ENCODE measurements at regions not wholly inside any gene's neighbourhood (a gene's known extent, or its start where the extent isn't known, plus 50 kb on each side); places are given as distances from the start of the nearest gene placed in this dataset.

DNA sequence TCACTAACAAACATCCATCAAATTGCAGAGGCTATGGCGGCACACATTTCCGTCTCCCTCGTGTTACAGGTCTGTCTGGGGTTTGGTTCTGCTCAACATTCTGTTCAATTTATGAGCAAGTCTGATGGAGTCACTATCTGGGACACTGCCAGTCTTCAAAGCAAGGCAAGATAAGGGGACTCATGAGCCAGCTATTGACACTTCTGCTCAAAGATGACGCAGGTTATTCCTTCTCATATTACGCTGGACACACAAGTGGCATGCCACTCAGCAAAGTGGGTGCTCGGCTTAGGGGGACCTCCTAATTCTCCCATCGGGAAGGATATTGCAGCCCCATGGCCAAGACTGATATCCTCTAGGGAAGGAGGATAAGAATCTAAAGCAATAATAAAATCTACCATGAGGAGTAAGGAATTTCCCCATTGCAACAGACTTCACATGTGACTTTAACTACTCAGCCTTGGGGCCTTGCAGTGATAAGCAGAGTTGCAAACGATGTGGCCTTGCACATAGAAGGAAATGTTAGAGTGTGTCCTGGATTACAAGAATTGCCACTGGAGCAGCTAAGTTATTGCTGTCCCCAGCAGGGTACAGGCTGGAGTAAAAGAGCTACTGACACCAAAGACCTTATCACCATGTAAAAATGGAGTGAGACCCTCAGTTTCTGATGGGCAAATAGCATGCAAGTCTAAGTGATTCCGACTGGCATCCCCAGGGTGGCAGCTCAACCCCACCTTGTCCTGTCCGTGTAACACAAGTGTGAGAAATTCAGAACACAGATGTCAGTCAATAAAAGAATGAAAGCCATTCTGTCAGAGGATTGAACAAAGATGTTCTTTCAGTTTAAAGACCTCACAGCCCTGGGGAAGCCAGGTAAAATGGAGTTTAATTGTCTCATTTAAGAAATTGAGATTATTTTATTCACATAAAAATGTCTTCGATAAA is 306.1 kb downstream of the IRS2 start:
- H3K4me3 ChIP-seq (ENCODE audit: low read depth, low read length): no peak overlapping the region
- DNase-seq (ENCODE audit: low read depth): peak; percentile 89

DNA sequence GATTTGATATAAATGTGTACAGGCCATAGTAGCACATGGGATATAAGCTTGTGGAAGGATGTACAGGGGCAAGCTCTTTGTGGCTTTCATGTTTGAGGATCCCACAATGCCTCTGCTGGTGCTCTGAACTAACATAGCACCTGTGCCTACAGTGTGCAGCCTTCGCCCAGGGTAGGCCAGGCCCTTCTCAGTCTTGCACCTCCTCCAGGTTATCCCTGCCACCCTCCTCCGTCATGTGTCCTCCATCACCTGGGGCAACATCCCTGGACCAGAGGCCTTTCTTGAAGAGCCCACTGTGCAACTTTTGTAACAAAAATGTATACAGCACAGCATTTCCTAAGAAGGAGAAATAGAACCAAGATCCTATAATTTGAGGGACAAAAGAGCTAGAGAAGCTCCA is 306.8 kb downstream of the IRS2 start:
- H3K4me3 ChIP-seq (ENCODE audit: low read depth, low read length): no peak overlapping the region
- TF ChIP-seq, protein P1, sequence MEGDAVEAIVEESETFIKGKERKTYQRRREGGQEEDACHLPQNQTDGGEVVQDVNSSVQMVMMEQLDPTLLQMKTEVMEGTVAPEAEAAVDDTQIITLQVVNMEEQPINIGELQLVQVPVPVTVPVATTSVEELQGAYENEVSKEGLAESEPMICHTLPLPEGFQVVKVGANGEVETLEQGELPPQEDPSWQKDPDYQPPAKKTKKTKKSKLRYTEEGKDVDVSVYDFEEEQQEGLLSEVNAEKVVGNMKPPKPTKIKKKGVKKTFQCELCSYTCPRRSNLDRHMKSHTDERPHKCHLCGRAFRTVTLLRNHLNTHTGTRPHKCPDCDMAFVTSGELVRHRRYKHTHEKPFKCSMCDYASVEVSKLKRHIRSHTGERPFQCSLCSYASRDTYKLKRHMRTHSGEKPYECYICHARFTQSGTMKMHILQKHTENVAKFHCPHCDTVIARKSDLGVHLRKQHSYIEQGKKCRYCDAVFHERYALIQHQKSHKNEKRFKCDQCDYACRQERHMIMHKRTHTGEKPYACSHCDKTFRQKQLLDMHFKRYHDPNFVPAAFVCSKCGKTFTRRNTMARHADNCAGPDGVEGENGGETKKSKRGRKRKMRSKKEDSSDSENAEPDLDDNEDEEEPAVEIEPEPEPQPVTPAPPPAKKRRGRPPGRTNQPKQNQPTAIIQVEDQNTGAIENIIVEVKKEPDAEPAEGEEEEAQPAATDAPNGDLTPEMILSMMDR (conservative IDR thresholded peaks at IDR 0.05; ENCODE audit: low read depth, low read length): no peak
- no peak for DNase-seq (ENCODE audit: low read depth)

More for the DNA sequence above, 306.1 kb downstream of the IRS2 start:
- TF ChIP-seq, protein P1 (conservative IDR thresholded peaks at IDR 0.05; ENCODE audit: low read depth, low read length): no peak

GRCh38 chr13:109476001-109476400 is 310.4 kb downstream of the IRS2 start:
- TF ChIP-seq, protein P1 (conservative IDR thresholded peaks at IDR 0.05; ENCODE audit: low read depth, low read length): no peak
- DNase-seq (ENCODE audit: low read depth): no peak
- no peak overlapping the region for H3K4me3 ChIP-seq (ENCODE audit: low read depth, low read length)

DNA sequence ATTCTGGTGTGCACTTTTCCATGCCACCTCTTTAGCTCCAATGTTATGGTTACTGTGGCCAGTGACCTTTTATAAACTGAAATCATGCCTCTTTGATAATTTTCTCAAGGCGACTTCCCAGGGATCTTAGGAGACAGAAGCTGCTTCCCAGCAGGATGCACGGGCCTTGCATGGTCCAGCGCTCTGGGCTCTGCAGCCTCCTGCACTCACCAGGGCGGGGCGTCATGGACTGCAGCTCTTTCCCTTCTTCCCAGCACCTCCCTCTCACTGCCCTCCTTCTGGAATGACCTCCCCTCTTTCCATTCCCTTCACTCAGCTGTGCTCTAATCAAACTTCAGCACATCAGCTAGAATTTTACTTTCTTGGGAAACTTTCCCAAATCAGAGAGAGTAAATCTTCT is 318.3 kb downstream of the IRS2 start:
- TF ChIP-seq, protein P1 (conservative IDR thresholded peaks at IDR 0.05; ENCODE audit: low read depth, low read length): no peak
- H3K4me3 ChIP-seq (ENCODE audit: low read depth, low read length): no peak overlapping the region
- no peak for DNase-seq (ENCODE audit: low read depth)

- TF ChIP-seq, protein P1 (conservative IDR thresholded peaks at IDR 0.05; ENCODE audit: low read depth, low read length): no peak
- no peak overlapping the region for H3K4me3 ChIP-seq (ENCODE audit: low read depth, low read length)
- peak; percentile 5 for DNase-seq (ENCODE audit: low read depth)
Observed at GRCh38 chr13:109465148-109465547, 321.2 kb downstream of the IRS2 start.

- TF ChIP-seq, protein P1 (conservative IDR thresholded peaks at IDR 0.05; ENCODE audit: low read depth, low read length): no peak
- DNase-seq (ENCODE audit: low read depth): peak; percentile 9
- no peak overlapping the region for H3K4me3 ChIP-seq (ENCODE audit: low read depth, low read length)
Observed at GRCh38 chr13:109454167-109454917, 332.0 kb downstream of the IRS2 start.

Measured in choroid plexus epithelial cell (primary cell).